ENCODE measurements at regions not wholly inside any gene's neighbourhood (a gene's known extent, or its start where the extent isn't known, plus 50 kb on each side); places are given as distances from the start of the nearest gene placed in this dataset.

DNA sequence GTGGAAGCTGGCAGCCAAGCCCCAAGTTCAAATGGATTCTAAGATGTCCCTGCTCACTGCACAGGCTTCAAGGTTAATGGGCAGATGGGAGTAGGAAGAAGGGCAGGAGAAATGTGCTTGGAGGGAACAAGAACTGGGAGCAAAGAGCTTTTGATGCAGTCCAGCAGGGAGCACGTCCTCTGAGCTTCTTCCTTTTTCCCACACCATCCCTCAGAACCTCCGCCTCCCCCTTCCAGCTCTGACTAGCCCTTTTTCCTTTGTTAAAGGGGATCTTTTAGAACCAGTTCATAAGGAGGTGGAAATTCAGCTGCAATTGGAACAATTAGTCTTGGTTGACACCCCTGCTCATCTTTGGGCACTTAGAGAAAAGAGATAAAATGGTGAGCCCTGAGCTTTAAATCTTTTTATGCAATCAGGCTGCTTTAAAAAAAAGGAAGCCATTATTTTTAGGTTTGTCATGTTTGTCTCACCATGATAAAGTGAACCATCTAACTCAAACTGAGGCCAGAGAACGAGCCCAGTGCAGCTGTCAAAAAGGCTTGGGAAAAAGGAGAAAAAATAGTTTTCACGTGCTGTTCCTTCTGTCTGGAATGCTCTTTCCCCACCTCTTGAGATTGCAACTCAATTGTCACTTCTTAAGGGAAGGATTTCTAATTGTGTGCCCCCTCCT, 135.8 kb upstream of the IL1RAPL2 start:
- TF ChIP-seq CTCF (conservative IDR thresholded peaks at IDR 0.05; ENCODE audit: low read length), result no peak
- no peak for DNase-seq (ENCODE audit: low read depth)
- H3K4me3 ChIP-seq (ENCODE audit: low read length), result no peak overlapping the region

- no peak for TF ChIP-seq CTCF (conservative IDR thresholded peaks at IDR 0.05; ENCODE audit: low read length)
- no peak for DNase-seq (ENCODE audit: low read depth)
- no peak overlapping the region for H3K4me3 ChIP-seq (ENCODE audit: low read length)
These were observed 137.8 kb upstream of the IL1RAPL2 start for GRCh38 chrX:104428231-104428630.

DNA sequence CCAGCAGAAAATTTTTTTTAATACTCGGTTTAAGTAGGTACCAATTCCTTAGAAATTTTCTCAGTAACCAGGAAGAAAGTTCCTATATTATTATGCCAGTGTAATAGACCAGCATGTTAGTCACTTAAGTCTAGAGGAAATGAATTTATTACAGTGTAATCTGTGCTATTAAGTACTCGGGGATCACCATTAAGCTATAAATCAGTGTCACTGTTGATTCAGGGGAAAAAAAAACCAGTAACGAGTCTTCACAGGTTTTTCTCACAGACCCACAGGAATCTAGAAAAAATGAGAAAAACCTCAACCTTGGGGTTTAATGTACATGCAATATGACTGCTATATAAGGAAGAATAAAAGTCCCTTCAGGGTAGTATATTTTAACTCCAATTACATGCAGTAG, 138.3 kb upstream of the IL1RAPL2 start:
- DNase-seq (ENCODE audit: low read depth), result no peak
- no peak overlapping the region for H3K4me3 ChIP-seq (ENCODE audit: low read length)
- no peak for TF ChIP-seq CTCF (conservative IDR thresholded peaks at IDR 0.05; ENCODE audit: low read length)

GRCh38 chrX:104427073-104427472, 138.9 kb upstream of the IL1RAPL2 start:
- TF ChIP-seq CTCF (conservative IDR thresholded peaks at IDR 0.05; ENCODE audit: low read length), result no peak
- H3K4me3 ChIP-seq (ENCODE audit: low read length), result no peak overlapping the region
- no peak for DNase-seq (ENCODE audit: low read depth)

- H3K4me3 ChIP-seq (ENCODE audit: low read length), result no peak overlapping the region
- no peak for DNase-seq (ENCODE audit: low read depth)
- TF ChIP-seq CTCF (conservative IDR thresholded peaks at IDR 0.05; ENCODE audit: low read length), result no peak
These were observed 145.1 kb upstream of the IL1RAPL2 start for GRCh38 chrX:104420907-104421306.

- no peak overlapping the region for H3K4me3 ChIP-seq (ENCODE audit: low read length)
- no peak for TF ChIP-seq CTCF (conservative IDR thresholded peaks at IDR 0.05; ENCODE audit: low read length)
- no peak for DNase-seq (ENCODE audit: low read depth)
These were observed 146.1 kb upstream of the IL1RAPL2 start for GRCh38 chrX:104419926-104420325.

GRCh38 chrX:104419211-104419610, 146.8 kb upstream of the IL1RAPL2 start:
- TF ChIP-seq CTCF (conservative IDR thresholded peaks at IDR 0.05; ENCODE audit: low read length), result no peak
- no peak overlapping the region for H3K4me3 ChIP-seq (ENCODE audit: low read length)
- DNase-seq (ENCODE audit: low read depth), result no peak

Measured in AG10803 (cell line).